ENCODE measurements at regions not wholly inside any gene's neighbourhood (a gene's known extent, or its start where the extent isn't known, plus 50 kb on each side); places are given as distances from the start of the nearest gene placed in this dataset.

DNA sequence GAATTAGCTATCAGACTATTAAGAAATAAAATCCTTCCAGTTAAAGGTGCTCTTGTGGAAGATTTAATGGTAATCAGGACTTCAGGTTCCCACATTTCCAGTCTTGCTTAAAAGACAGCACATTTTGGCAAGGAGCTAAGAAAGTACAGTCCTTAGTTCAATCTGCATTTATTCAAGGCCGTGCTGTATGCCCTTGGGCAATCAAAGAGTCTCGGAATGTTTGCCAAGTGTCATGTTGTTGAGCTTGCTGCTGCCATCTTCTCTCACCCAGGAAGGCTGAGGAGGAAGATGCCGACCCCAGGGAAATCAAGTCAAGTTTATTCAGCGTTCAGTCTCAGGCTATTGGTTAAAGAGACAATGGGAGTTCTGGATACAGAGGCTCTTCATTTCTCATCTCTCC lies 388.1 kb upstream of the IGFBP7 start:
- H3K4me1 ChIP-seq, result no peaks in the 10 kb centered on the region
- H3K36me3 ChIP-seq, result no peaks in the 10 kb centered on the region
- no peaks in the 10 kb centered on the region for H3K9me3 ChIP-seq
- intact Hi-C loops (cut with DNase I; ENCODE audit: low total_unique reads), result no loop called here
- no peak overlapping the region for H3K4me3 ChIP-seq
- DNase-seq (ENCODE audit: low spot score in 2 of 2), result no peak
- H3K27me3 ChIP-seq, result no peaks in the 10 kb centered on the region
- TF ChIP-seq POLR2A (IDR thresholded peaks at IDR 0.05) (no peak), CTCF (IDR thresholded peaks at IDR 0.05) (no peak), POLR2AphosphoS5 (IDR thresholded peaks at IDR 0.05) (no peak)
- no peak overlapping the region for H3K27ac ChIP-seq

GRCh38 chr4:57496697-57497471 lies 386.7 kb upstream of the IGFBP7 start:
- H3K4me1 ChIP-seq, result no peaks in the 10 kb centered on the region
- no peak overlapping the region for H3K27ac ChIP-seq
- no peak overlapping the region for H3K4me3 ChIP-seq
- intact Hi-C loops (cut with DNase I; ENCODE audit: low total_unique reads), result no loop called here
- no peak for DNase-seq (ENCODE audit: low spot score in 2 of 2)
- no peaks in the 10 kb centered on the region for H3K9me3 ChIP-seq
- no peaks in the 10 kb centered on the region for H3K27me3 ChIP-seq
- no peaks in the 10 kb centered on the region for H3K36me3 ChIP-seq
- no peak for TF ChIP-seq CTCF (IDR thresholded peaks at IDR 0.05)
- TF ChIP-seq POLR2AphosphoS5 (IDR thresholded peaks at IDR 0.05), result no peak
- no peak for TF ChIP-seq POLR2A (IDR thresholded peaks at IDR 0.05)

GRCh38 chr4:57494821-57495220 lies 384.6 kb upstream of the IGFBP7 start:
- Histone ChIP-seq H3K9me3 (no peaks in the 10 kb centered on the region), H3K4me3 (no peak overlapping the region), H3K36me3 (no peaks in the 10 kb centered on the region), H3K4me1 (no peaks in the 10 kb centered on the region), H3K27me3 (no peaks in the 10 kb centered on the region), H3K27ac (no peak overlapping the region)
- no peak for TF ChIP-seq POLR2AphosphoS5 (IDR thresholded peaks at IDR 0.05)
- TF ChIP-seq POLR2A (IDR thresholded peaks at IDR 0.05), result no peak
- TF ChIP-seq CTCF (IDR thresholded peaks at IDR 0.05), result no peak
- DNase-seq (ENCODE audit: low spot score in 2 of 2), result no peak
- intact Hi-C loops (cut with DNase I; ENCODE audit: low total_unique reads), result no loop called here

DNA sequence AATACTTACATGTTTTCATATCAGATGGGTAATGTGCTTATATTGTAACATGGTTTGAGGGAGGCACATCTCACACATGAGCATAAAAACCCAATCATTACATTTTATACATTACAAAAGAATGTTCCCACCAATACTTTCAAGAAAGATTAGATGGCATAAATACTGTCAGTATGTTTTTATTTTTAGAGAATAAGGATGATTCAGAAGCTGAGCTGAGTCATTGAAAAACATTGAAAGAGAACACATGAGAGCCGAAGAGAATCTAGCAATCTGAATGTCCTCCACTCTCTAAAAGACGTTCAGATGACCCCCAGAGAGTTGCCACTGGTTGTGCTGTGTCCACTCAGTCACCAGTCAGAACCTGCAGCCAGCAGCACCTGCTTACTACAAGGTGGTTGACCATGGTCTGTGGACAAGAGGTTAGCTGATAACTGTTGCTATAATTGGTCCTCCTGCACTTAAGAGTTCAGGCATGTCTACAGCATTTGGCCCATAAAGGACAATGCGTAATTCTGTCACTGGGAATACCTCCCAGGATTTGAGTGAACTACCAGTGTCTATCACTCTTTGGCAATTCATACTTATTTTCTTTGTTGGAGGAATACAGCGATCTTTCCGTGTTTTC lies 382.2 kb upstream of the IGFBP7 start:
- Histone ChIP-seq H3K27me3 (no peaks in the 10 kb centered on the region), H3K9me3 (no peaks in the 10 kb centered on the region), H3K36me3 (no peaks in the 10 kb centered on the region), H3K4me3 (no peak overlapping the region), H3K4me1 (no peaks in the 10 kb centered on the region), H3K27ac (no peak overlapping the region)
- DNase-seq (ENCODE audit: low spot score in 2 of 2), result no peak
- TF ChIP-seq CTCF (IDR thresholded peaks at IDR 0.05) (no peak), POLR2AphosphoS5 (IDR thresholded peaks at IDR 0.05) (no peak), POLR2A (IDR thresholded peaks at IDR 0.05) (no peak)
- intact Hi-C loops (cut with DNase I; ENCODE audit: low total_unique reads), result no loop called here

DNA sequence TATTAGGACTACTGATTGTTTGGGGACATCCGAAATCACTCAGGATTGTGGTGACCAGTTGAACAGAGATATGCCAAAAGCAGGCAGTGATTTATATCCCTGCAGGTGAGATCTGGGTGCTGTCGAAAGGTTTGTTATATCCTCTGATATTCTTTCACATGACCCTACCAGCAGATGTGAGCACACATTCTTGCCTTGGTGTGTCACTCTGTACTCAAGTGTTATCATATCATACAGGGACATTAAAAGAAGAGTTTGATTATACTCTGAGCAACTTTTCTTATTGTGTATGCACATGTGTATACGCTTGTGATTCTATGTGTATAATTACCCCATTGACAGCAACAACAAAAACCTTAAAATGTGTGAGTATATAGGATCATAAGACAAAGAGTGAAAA lies 381.2 kb upstream of the IGFBP7 start:
- TF ChIP-seq CTCF (IDR thresholded peaks at IDR 0.05), result no peak
- no peak for TF ChIP-seq POLR2AphosphoS5 (IDR thresholded peaks at IDR 0.05)
- Histone ChIP-seq H3K27me3 (no peaks in the 10 kb centered on the region), H3K9me3 (no peaks in the 10 kb centered on the region), H3K27ac (no peak overlapping the region), H3K4me1 (no peaks in the 10 kb centered on the region), H3K4me3 (no peak overlapping the region), H3K36me3 (no peaks in the 10 kb centered on the region)
- intact Hi-C loops (cut with DNase I; ENCODE audit: low total_unique reads), result no loop called here
- no peak for DNase-seq (ENCODE audit: low spot score in 2 of 2)
